Memory B cell (primary cell): ENCODE measurements at regions not wholly inside any gene's neighbourhood (a gene's known extent, or its start where the extent isn't known, plus 50 kb on each side); places are given as distances from the start of the nearest gene placed in this dataset.
A peak's percentile ranks its signal among the peaks of the same experiment; 100 is the strongest.
"Not testable (repeated sequence)": the region's sequence is repeated elsewhere in the genome, so short reads cannot be mapped to it uniquely, and the experiment has no call there.

ENCODE experiments used
- ATAC-seq: fragments of 150-1000 bp; cut with Tn5 transposase; 2 replicates; pipeline ENCODE4 v1.10.0; 2021; ENCODE audit warnings: low read depth, mild to moderate bottlenecking, moderate library complexity
- DNase-seq, 2 donors: peaks; one replicate each; pipeline ENCODE4 v3.0.0; 2022; ENCODE audit warnings: low spot score in 2 of 2
- H3K27ac Mint-ChIP-seq: one replicate; pipeline ENCODE4 v1.8.0; 2022; ENCODE audit warnings: mild to moderate bottlenecking, moderate library complexity, mixed read lengths
- H3K27me3 Mint-ChIP-seq: one replicate; pipeline ENCODE4 v1.8.0; 2022; ENCODE audit warnings: mixed read lengths
- H3K36me3 Mint-ChIP-seq: one replicate; pipeline ENCODE4 v1.8.0; 2022; ENCODE audit warnings: mild to moderate bottlenecking, mixed read lengths
- H3K4me1 Mint-ChIP-seq: one replicate; pipeline ENCODE4 v1.8.0; 2022; ENCODE audit warnings: mixed read lengths
- H3K4me3 Mint-ChIP-seq: one replicate; pipeline ENCODE4 v1.8.0; 2022; ENCODE audit warnings: mild to moderate bottlenecking, moderate library complexity, mixed read lengths
- H3K9me3 Mint-ChIP-seq: one replicate; pipeline ENCODE4 v1.8.0; 2022; ENCODE audit warnings: mixed read lengths

GRCh38 chr5:36739751-36740221, 133.4 kb downstream of the SLC1A3 start:
- DNase-seq (peak; percentile 61 to 70), ATAC-seq (peak; percentile 74)
- Mint-ChIP-seq H3K4me3 (no peak overlapping the region), H3K9me3 (no peaks in the 10 kb centered on the region), H3K4me1 (peaks cover 12% of the 10 kb centered on the region), H3K36me3 (no peaks in the 10 kb centered on the region), H3K27ac (no peak overlapping the region), H3K27me3 (peaks cover 24% of the 10 kb centered on the region)

GRCh38 chr5:36740259-36740898, 134.0 kb downstream of the SLC1A3 start:
- no peak overlapping the region for H3K4me3 Mint-ChIP-seq
- H3K36me3 Mint-ChIP-seq, result no peaks in the 10 kb centered on the region
- H3K4me1 Mint-ChIP-seq, result peaks cover 15% of the 10 kb centered on the region
- no peaks in the 10 kb centered on the region for H3K9me3 Mint-ChIP-seq
- no peak for ATAC-seq
- no peak for DNase-seq
- no peak overlapping the region for H3K27ac Mint-ChIP-seq
- peaks cover 18% of the 10 kb centered on the region for H3K27me3 Mint-ChIP-seq

- no peaks in the 10 kb centered on the region for H3K9me3 Mint-ChIP-seq
- H3K4me1 Mint-ChIP-seq, result peaks cover 20% of the 10 kb centered on the region
- DNase-seq, result no peak
- ATAC-seq, result no peak
- no peaks in the 10 kb centered on the region for H3K36me3 Mint-ChIP-seq
- H3K27ac Mint-ChIP-seq, result no peak overlapping the region
- H3K27me3 Mint-ChIP-seq, result peaks cover 18% of the 10 kb centered on the region
- no peak overlapping the region for H3K4me3 Mint-ChIP-seq
These were observed 134.7 kb downstream of the SLC1A3 start for GRCh38 chr5:36741128-36741527.

GRCh38 chr5:36743891-36744772, 132.4 kb upstream of the NIPBL start:
- peaks cover 15% of the 10 kb centered on the region for H3K27me3 Mint-ChIP-seq

GRCh38 chr5:36744773-36745589, 131.6 kb upstream of the NIPBL start:
- Mint-ChIP-seq H3K27me3 (peaks cover 14% of the 10 kb centered on the region), H3K36me3 (peaks cover 2% of the 10 kb centered on the region), H3K4me1 (peaks cover 16% of the 10 kb centered on the region), H3K9me3 (peaks cover 2% of the 10 kb centered on the region), H3K4me3 (peak overlapping the region; percentile 93), H3K27ac (peak overlapping the region; percentile 67)
- DNase-seq, result peak in 1 of 2 donors; percentile 35
- peak; percentile 74 for ATAC-seq

More at GRCh38 chr5:36743891-36744772, 132.4 kb upstream of the NIPBL start:
- Mint-ChIP-seq H3K27ac (peak overlapping the region; percentile 67), H3K4me3 (peak overlapping the region; percentile 93), H3K4me1 (peaks cover 20% of the 10 kb centered on the region), H3K9me3 (peaks cover 2% of the 10 kb centered on the region), H3K36me3 (peaks cover 2% of the 10 kb centered on the region)
- DNase-seq, result no peak
- ATAC-seq, result peak; percentile 2

- not testable (repeated sequence) for H3K27me3 Mint-ChIP-seq, ATAC-seq, H3K27ac Mint-ChIP-seq, H3K4me3 Mint-ChIP-seq, H3K9me3 Mint-ChIP-seq, H3K36me3 Mint-ChIP-seq, DNase-seq
- peaks cover 16% of the 10 kb centered on the region for H3K4me1 Mint-ChIP-seq
These were observed 128.8 kb upstream of the NIPBL start for GRCh38 chr5:36747794-36748193.

GRCh38 chr5:36751886-36752285, 124.7 kb upstream of the NIPBL start:
- peak; percentile 47 for ATAC-seq
- Mint-ChIP-seq H3K36me3 (peaks cover 1% of the 10 kb centered on the region), H3K9me3 (peaks cover 1% of the 10 kb centered on the region), H3K4me1 (no peaks in the 10 kb centered on the region), H3K4me3 (no peak overlapping the region), H3K27ac (no peak overlapping the region), H3K27me3 (peaks cover 3% of the 10 kb centered on the region)
- DNase-seq, result no peak

GRCh38 chr5:36755342-36755741, 121.2 kb upstream of the NIPBL start:
- Mint-ChIP-seq H3K27ac (no peak overlapping the region), H3K36me3 (no peaks in the 10 kb centered on the region), H3K9me3 (no peaks in the 10 kb centered on the region), H3K4me3 (no peak overlapping the region), H3K27me3 (peaks cover 5% of the 10 kb centered on the region), H3K4me1 (no peaks in the 10 kb centered on the region)
- DNase-seq (no peak), ATAC-seq (no peak)

- no peak for ATAC-seq
- no peak for DNase-seq
- Mint-ChIP-seq H3K27ac (no peak overlapping the region), H3K27me3 (peaks cover 5% of the 10 kb centered on the region), H3K36me3 (no peaks in the 10 kb centered on the region), H3K4me3 (no peak overlapping the region), H3K9me3 (no peaks in the 10 kb centered on the region), H3K4me1 (no peaks in the 10 kb centered on the region)
These were observed 120.6 kb upstream of the NIPBL start for GRCh38 chr5:36755920-36756488.

- H3K27me3 Mint-ChIP-seq, result peaks cover 5% of the 10 kb centered on the region
- no peak for DNase-seq
- H3K9me3 Mint-ChIP-seq, result no peaks in the 10 kb centered on the region
- ATAC-seq, result no peak
- no peak overlapping the region for H3K4me3 Mint-ChIP-seq
- H3K36me3 Mint-ChIP-seq, result no peaks in the 10 kb centered on the region
- H3K4me1 Mint-ChIP-seq, result no peaks in the 10 kb centered on the region
- H3K27ac Mint-ChIP-seq, result no peak overlapping the region
These were observed 119.7 kb upstream of the NIPBL start for GRCh38 chr5:36756848-36757247.

- no peak overlapping the region for H3K4me3 Mint-ChIP-seq
- ATAC-seq, result no peak
- no peaks in the 10 kb centered on the region for H3K4me1 Mint-ChIP-seq
- no peaks in the 10 kb centered on the region for H3K9me3 Mint-ChIP-seq
- no peak for DNase-seq
- H3K27ac Mint-ChIP-seq, result no peak overlapping the region
- no peaks in the 10 kb centered on the region for H3K36me3 Mint-ChIP-seq
- peaks cover 5% of the 10 kb centered on the region for H3K27me3 Mint-ChIP-seq
These were observed 117.5 kb upstream of the NIPBL start for GRCh38 chr5:36759117-36759516.

GRCh38 chr5:36763454-36763853, 113.1 kb upstream of the NIPBL start:
- Mint-ChIP-seq H3K27me3 (peaks cover 7% of the 10 kb centered on the region), H3K4me1 (no peaks in the 10 kb centered on the region), H3K4me3 (no peak overlapping the region), H3K9me3 (peaks cover 3% of the 10 kb centered on the region), H3K36me3 (no peaks in the 10 kb centered on the region), H3K27ac (no peak overlapping the region)
- no peak for DNase-seq
- ATAC-seq, result no peak

- DNase-seq (no peak), ATAC-seq (no peak)
- no peaks in the 10 kb centered on the region for H3K4me1 Mint-ChIP-seq
- H3K4me3 Mint-ChIP-seq, result no peak overlapping the region
- H3K27me3 Mint-ChIP-seq, result peaks cover 3% of the 10 kb centered on the region
- H3K36me3 Mint-ChIP-seq, result no peaks in the 10 kb centered on the region
- no peak overlapping the region for H3K27ac Mint-ChIP-seq
- peaks cover 5% of the 10 kb centered on the region for H3K9me3 Mint-ChIP-seq
These were observed 110.7 kb upstream of the NIPBL start for GRCh38 chr5:36765876-36766275.
